HUDEP-2 (cell line): ENCODE measurements at regions not wholly inside any gene's neighbourhood (a gene's known extent, or its start where the extent isn't known, plus 50 kb on each side); places are given as distances from the start of the nearest gene placed in this dataset.

Source experiments
- DNase-seq, 76 experiments: peaks; one replicate each; lab custom pipeline; 2025; ENCODE audit not compliant: unreplicated experiment in 76 of 76; lab: John Stamatoyannopoulos, UW

GRCh38 chr1:239025223-239025622 lies 361.1 kb upstream of the CHRM3 start:
- DNase-seq, result no peak

- no peak for DNase-seq
Measured at GRCh38 chr1:239023732-239024360, 362.5 kb upstream of the CHRM3 start.

- no peak for DNase-seq
Measured at GRCh38 chr1:239016337-239016736, 370.0 kb upstream of the CHRM3 start.

- no peak for DNase-seq
Measured at GRCh38 chr1:239011382-239011781, 375.0 kb upstream of the CHRM3 start.

GRCh38 chr1:239008568-239008967 lies 377.8 kb upstream of the CHRM3 start:
- no peak for DNase-seq

- no peak for DNase-seq
Measured at GRCh38 chr1:239006276-239006675, 380.1 kb upstream of the CHRM3 start.

- DNase-seq, result no peak
Measured at GRCh38 chr1:238999944-239000343, 386.4 kb upstream of the CHRM3 start.

- no peak for DNase-seq
Measured at GRCh38 chr1:238998577-238998976, 387.8 kb upstream of the CHRM3 start.

GRCh38 chr1:238991765-238992495 lies 394.4 kb upstream of the CHRM3 start:
- DNase-seq, result no peak

GRCh38 chr1:238985312-238985711 lies 401.1 kb upstream of the CHRM3 start:
- DNase-seq, result no peak

- peak in 29 of 76 experiments; percentile 1 to 72 (median 30) for DNase-seq
Measured at GRCh38 chr1:238982736-238983135, 403.6 kb upstream of the CHRM3 start.

GRCh38 chr1:238981317-238981933 lies 404.9 kb upstream of the CHRM3 start:
- DNase-seq, result no peak

GRCh38 chr1:238980053-238980452 lies 406.3 kb upstream of the CHRM3 start:
- no peak for DNase-seq

- DNase-seq, result no peak
Measured at GRCh38 chr1:238964631-238965030, 421.7 kb upstream of the CHRM3 start.

- DNase-seq, result no peak
Measured at GRCh38 chr1:238962941-238963340, 423.4 kb upstream of the CHRM3 start.

- DNase-seq, result no peak
Measured at GRCh38 chr1:238961790-238962189, 424.6 kb upstream of the CHRM3 start.

- DNase-seq, result peak in 4 of 76 experiments; percentile 1 to 31 (median 9)
Measured at GRCh38 chr1:238960071-238960470, 426.3 kb upstream of the CHRM3 start.

GRCh38 chr1:238955934-238956333 lies 430.4 kb upstream of the CHRM3 start:
- DNase-seq, result no peak

- DNase-seq, result no peak
Measured at GRCh38 chr1:238954865-238955264, 431.5 kb upstream of the CHRM3 start.

GRCh38 chr1:238953448-238954010 lies 432.8 kb upstream of the CHRM3 start:
- DNase-seq, result no peak

GRCh38 chr1:238951809-238952208 lies 434.6 kb upstream of the CHRM3 start:
- DNase-seq, result peak in 33 of 76 experiments; percentile 0 to 51 (median 20)

GRCh38 chr1:238950784-238951183 lies 435.6 kb upstream of the CHRM3 start:
- DNase-seq, result no peak
